Endothelial cell of umbilical vein (primary cell): ENCODE measurements at regions not wholly inside any gene's neighbourhood (a gene's known extent, or its start where the extent isn't known, plus 50 kb on each side); places are given as distances from the start of the nearest gene placed in this dataset.

Experiments
- BruUV-seq: library from RNA; stranded (reverse); fragments of 400-500 nt; replicated peaks from 2 replicates; lab custom pipeline; 2021; lab: Mats Ljungman, UMichigan
- CTCF ChIA-PET: fragments of 300-600, 350-600 bp; sonication (Branson Sonifier 250); formaldehyde crosslinking; loops from one replicate; lab custom pipeline; 2021; ENCODE audit warnings: antibody characterized with exemption, inconsistent platforms; lab: Charles Lee
- POLR2A ChIA-PET: fragments of 300-600, 350-600 bp; sonication (Branson Sonifier 250); formaldehyde crosslinking; loops from one replicate; lab custom pipeline; 2021; ENCODE audit warnings: antibody characterized with exemption, inconsistent platforms; lab: Charles Lee
- DNase-seq: peaks from one replicate; pipeline ENCODE4 v3.0.0-alpha.2; 2011; ENCODE audit warnings: low read depth, low spot score
- FAIRE-seq: peaks from 2 replicates; lab custom pipeline; 2011; peaks lifted over from hg19 to GRCh38; lab: Jason Lieb, UNC
- H2AFZ ChIP-seq: 2 replicates; pipeline ENCODE4 v1.6.0; 2012; ENCODE audit warnings: low read depth, low read length, control low read depth, inconsistent platforms
- H3K27ac ChIP-seq: 2 replicates; pipeline ENCODE4 v1.5.1; 2011; ENCODE audit warnings: low read depth, mild to moderate bottlenecking, control low read depth, low read length, moderate library complexity; ENCODE audit not compliant: insufficient read depth
- H3K27me3 ChIP-seq, 2 experiments: 2 replicates each; pipeline versions ENCODE4 v1.6.0 to v1.6.1; 2011; ENCODE audit warnings: low read length in 2 of 2, mixed read lengths in 1 of 2; ENCODE audit not compliant: control insufficient read depth in 2 of 2, insufficient read depth in 2 of 2
- H3K36me3 ChIP-seq, 2 experiments: 2 replicates in 1 of 2; 3 replicates in 1 of 2; pipeline ENCODE4 v1.5.1; 2011; ENCODE audit warnings: low read length in 2 of 2, mild to moderate bottlenecking in 1 of 2, moderate library complexity in 1 of 2; ENCODE audit not compliant: control insufficient read depth in 2 of 2, insufficient read depth in 2 of 2; ENCODE audit errors: extremely low read depth in 1 of 2
- H3K4me1 ChIP-seq: 3 replicates; pipeline ENCODE4 v1.5.1; 2011; ENCODE audit warnings: mild to moderate bottlenecking, low read length; ENCODE audit not compliant: control insufficient read depth, insufficient read depth; ENCODE audit errors: extremely low read depth
- H3K4me2 ChIP-seq: 2 replicates; pipeline ENCODE4 v1.6.1; 2011; ENCODE audit warnings: low read length, control low read depth, mixed read lengths; ENCODE audit not compliant: insufficient read depth
- H3K4me3 ChIP-seq, 3 experiments: fragments of 200-600 bp in 1 of 3; sonication (generic), shearing (Covaris generic) in 1 of 3; replicated peaks in 1 of 3; 2 replicates each; pipeline ENCODE4 v1.5.1; 2011 to 2016; ENCODE audit warnings: control low read depth in 3 of 3, low read length in 3 of 3, mild to moderate bottlenecking in 2 of 3, inconsistent platforms in 1 of 3, low read depth in 1 of 3, moderate library complexity in 1 of 3; ENCODE audit not compliant: insufficient read depth in 1 of 3
- H3K79me2 ChIP-seq: 2 replicates; pipeline ENCODE4 v1.6.0; 2012; ENCODE audit warnings: low read length, inconsistent platforms; ENCODE audit not compliant: control insufficient read depth, insufficient read depth
- H3K9ac ChIP-seq: replicated peaks from 2 replicates; pipeline ENCODE3; 2011; ENCODE audit warnings: low read length, control low read depth; ENCODE audit not compliant: insufficient read depth; ENCODE audit errors: extremely low read depth
- H3K9me1 ChIP-seq: replicated peaks from 3 replicates; pipeline ENCODE4 v1.6.0; 2011; ENCODE audit warnings: mild to moderate bottlenecking, low read length; ENCODE audit not compliant: control insufficient read depth, insufficient read depth; ENCODE audit errors: extremely low read depth
- H3K9me3 ChIP-seq: replicated peaks from 2 replicates; pipeline ENCODE4 v1.5.1; 2012; ENCODE audit warnings: low read length, inconsistent platforms; ENCODE audit not compliant: control insufficient read depth, insufficient read depth
- H4K20me1 ChIP-seq: replicated peaks from 2 replicates; pipeline ENCODE3; 2011; ENCODE audit warnings: mild to moderate bottlenecking, low read length; ENCODE audit not compliant: control insufficient read depth, insufficient read depth; ENCODE audit errors: extremely low read depth
- EZH2 ChIP-seq: IDR thresholded peaks from 2 replicates; pipeline ENCODE4 v1.6.1; 2012; ENCODE audit warnings: borderline replicate concordance, low read depth, mild to moderate bottlenecking, moderate library complexity, low read length, inconsistent platforms; ENCODE audit not compliant: severe bottlenecking
- FOS ChIP-seq: IDR thresholded peaks from 2 replicates; pipeline ENCODE4 v1.6.1; 2011; ENCODE audit warnings: mild to moderate bottlenecking, low read length, moderate library complexity, borderline replicate concordance; ENCODE audit not compliant: insufficient read depth
- GATA2 ChIP-seq: IDR thresholded peaks from 2 replicates; pipeline ENCODE4 v1.7.0; 2011; ENCODE audit warnings: low read depth, mild to moderate bottlenecking, moderate library complexity, mixed read lengths, low read length; ENCODE audit not compliant: insufficient read length, insufficient read depth
- JUN ChIP-seq: IDR thresholded peaks from 2 replicates; pipeline ENCODE4 v1.6.1; 2011; ENCODE audit warnings: borderline replicate concordance, low read depth; ENCODE audit not compliant: insufficient read length, insufficient read depth
- MYC ChIP-seq: IDR thresholded peaks from one replicate; pipeline ENCODE4 v1.6.1; 2011; ENCODE audit warnings: mild to moderate bottlenecking, low read depth, low read length
- POLR2A ChIP-seq: IDR thresholded peaks from 2 replicates; pipeline ENCODE4 v1.6.1; 2012; ENCODE audit warnings: low read depth, mild to moderate bottlenecking, control low read depth, low read length
- POLR2AphosphoS5 ChIP-seq: IDR thresholded peaks from 2 replicates; pipeline ENCODE4 v1.6.1; 2012; ENCODE audit warnings: low read depth, mild to moderate bottlenecking, control low read depth, low read length, moderate library complexity; ENCODE audit not compliant: insufficient read depth
- dilution Hi-C: fragments of 300-500 bp; cut with MboI; formaldehyde crosslinking; loops from one replicate; pipeline ENCODE4 v1.15.0; 2019; ENCODE audit warnings: low sequenced_read_pairs; ENCODE audit not compliant: extremely low pct_ligation_motif_present
- intact Hi-C: fragments of 100-400 bp; cut with micrococcal nuclease; formaldehyde crosslinking; loops from one replicate; pipeline ENCODE4 v1.10.0; 2022
- TF ChIP-seq, protein P1 (sequence below): IDR thresholded peaks from 2 replicates; pipeline ENCODE4 v1.6.1; 2011; ENCODE audit not compliant: insufficient read depth, insufficient read length
- TF ChIP-seq, protein P2 (sequence below), 2 donors: IDR thresholded peaks; 1 replicate in 1 of 2; 2 replicates in 1 of 2; pipeline ENCODE4 v1.5.1; 2011; ENCODE audit warnings: low read length in 2 of 2, mild to moderate bottlenecking in 2 of 2, moderate library complexity in 2 of 2, control low read depth in 1 of 2, inconsistent platforms in 1 of 2, low read depth in 1 of 2; ENCODE audit not compliant: insufficient read depth in 1 of 2; ENCODE audit errors: extremely low read depth in 1 of 2

DNA sequence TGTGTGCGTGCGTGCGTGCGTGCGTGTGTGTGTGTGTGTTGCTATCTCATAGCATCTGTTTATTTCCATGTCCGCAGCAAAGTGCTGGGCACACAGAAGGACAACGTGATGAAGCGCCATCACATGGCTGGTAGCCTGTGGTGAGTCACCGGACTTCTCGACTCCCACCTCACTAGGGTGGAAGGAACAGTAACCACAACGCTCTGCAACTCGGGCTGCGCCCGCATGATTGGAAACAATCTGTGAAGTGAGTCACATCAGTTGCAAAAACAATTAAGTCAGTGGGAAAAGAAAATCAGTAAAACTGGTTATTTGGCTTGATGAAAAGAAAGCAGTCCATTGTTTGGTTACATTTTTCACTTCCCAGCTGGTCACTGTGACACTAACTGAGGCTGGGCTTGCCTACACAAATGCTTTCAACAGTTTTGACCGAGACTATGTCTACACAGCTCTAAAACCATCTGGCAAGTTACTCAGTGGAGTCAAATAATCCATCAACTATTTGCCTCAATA lies 437.3 kb upstream of the CADM1 start:
- no peak for TF ChIP-seq MYC
- no peak for TF ChIP-seq EZH2
- no peak overlapping the region for H3K4me2 ChIP-seq
- dilution Hi-C loops, result no loop called here
- no peaks in the 10 kb centered on the region for H3K4me1 ChIP-seq
- ChIA-PET CTCF (no interaction called here), POLR2A (no interaction called here)
- no peak overlapping the region for H3K9ac ChIP-seq
- H3K79me2 ChIP-seq, result no peaks in the 10 kb centered on the region
- H3K9me1 ChIP-seq, result no peaks in the 10 kb centered on the region
- BruUV-seq, result no TSS peak
- H3K36me3 ChIP-seq, result no peaks in the 10 kb centered on the region
- no peaks in the 10 kb centered on the region for H4K20me1 ChIP-seq
- H3K9me3 ChIP-seq, result peaks cover 2% of the 10 kb centered on the region
- H3K27ac ChIP-seq, result no peak overlapping the region
- no peaks in the 10 kb centered on the region for H3K27me3 ChIP-seq
- no peak overlapping the region for H2AFZ ChIP-seq
- no peak for DNase-seq
- no peak overlapping the region for H3K4me3 ChIP-seq
- FAIRE-seq, result no peak
- intact Hi-C loops, result no loop called here

DNA sequence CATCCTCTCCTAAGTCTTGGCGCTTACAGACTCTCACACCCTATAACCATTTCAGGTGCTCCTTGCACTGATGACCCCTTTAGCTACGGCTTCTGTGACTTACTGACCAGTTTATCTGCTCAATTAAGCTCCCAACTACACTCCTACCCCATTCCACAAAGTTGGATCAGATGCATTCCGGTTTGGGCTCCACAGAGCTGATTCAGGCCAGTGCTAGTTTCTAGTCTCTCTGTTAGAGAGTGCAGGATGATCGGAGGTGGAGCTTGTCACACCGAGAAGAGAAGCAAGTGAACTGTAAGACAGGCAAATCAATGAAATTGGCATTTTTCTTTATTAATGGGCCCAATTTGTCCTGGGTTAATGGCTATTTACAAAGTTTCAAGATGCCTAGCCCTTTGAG lies 436.8 kb upstream of the CADM1 start:
- no peak for DNase-seq
- no peak overlapping the region for H3K27ac ChIP-seq
- H3K4me1 ChIP-seq, result no peaks in the 10 kb centered on the region
- no peaks in the 10 kb centered on the region for H3K27me3 ChIP-seq
- TF ChIP-seq POLR2A (no peak), GATA2 (no peak), POLR2AphosphoS5 (no peak), MYC (no peak), EZH2 (no peak), JUN (no peak), FOS (no peak)
- TF ChIP-seq, protein P1, sequence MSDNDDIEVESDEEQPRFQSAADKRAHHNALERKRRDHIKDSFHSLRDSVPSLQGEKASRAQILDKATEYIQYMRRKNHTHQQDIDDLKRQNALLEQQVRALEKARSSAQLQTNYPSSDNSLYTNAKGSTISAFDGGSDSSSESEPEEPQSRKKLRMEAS, result no peak
- TF ChIP-seq, protein P2, sequence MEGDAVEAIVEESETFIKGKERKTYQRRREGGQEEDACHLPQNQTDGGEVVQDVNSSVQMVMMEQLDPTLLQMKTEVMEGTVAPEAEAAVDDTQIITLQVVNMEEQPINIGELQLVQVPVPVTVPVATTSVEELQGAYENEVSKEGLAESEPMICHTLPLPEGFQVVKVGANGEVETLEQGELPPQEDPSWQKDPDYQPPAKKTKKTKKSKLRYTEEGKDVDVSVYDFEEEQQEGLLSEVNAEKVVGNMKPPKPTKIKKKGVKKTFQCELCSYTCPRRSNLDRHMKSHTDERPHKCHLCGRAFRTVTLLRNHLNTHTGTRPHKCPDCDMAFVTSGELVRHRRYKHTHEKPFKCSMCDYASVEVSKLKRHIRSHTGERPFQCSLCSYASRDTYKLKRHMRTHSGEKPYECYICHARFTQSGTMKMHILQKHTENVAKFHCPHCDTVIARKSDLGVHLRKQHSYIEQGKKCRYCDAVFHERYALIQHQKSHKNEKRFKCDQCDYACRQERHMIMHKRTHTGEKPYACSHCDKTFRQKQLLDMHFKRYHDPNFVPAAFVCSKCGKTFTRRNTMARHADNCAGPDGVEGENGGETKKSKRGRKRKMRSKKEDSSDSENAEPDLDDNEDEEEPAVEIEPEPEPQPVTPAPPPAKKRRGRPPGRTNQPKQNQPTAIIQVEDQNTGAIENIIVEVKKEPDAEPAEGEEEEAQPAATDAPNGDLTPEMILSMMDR (IDR thresholded peaks at IDR 0.05; ENCODE audit: extremely low read depth in 1 of 2, insufficient read depth in 1 of 2, low read depth in 1 of 2, low read length in 2 of 2), result no peak
- H3K4me3 ChIP-seq, result no peak overlapping the region
- intact Hi-C loops (no loop called here), dilution Hi-C loops (no loop called here)
- H3K36me3 ChIP-seq, result no peaks in the 10 kb centered on the region
- no peaks in the 10 kb centered on the region for H3K9me1 ChIP-seq
- BruUV-seq, result no TSS peak
- no peaks in the 10 kb centered on the region for H4K20me1 ChIP-seq
- H2AFZ ChIP-seq, result no peak overlapping the region
- POLR2A ChIA-PET, result no interaction called here
- H3K4me2 ChIP-seq, result no peak overlapping the region
- FAIRE-seq, result no peak
- no peak overlapping the region for H3K9ac ChIP-seq
- H3K79me2 ChIP-seq, result no peaks in the 10 kb centered on the region
- CTCF ChIA-PET, result no interaction called here
- H3K9me3 ChIP-seq, result peaks cover 2% of the 10 kb centered on the region
